ENCODE measurements at regions not wholly inside any gene's neighbourhood (a gene's known extent, or its start where the extent isn't known, plus 50 kb on each side); places are given as distances from the start of the nearest gene placed in this dataset.

GRCh38 chr7:45971661-45972175 is 50.6 kb upstream of the IGFBP3 start (continued):
- no peak for TF ChIP-seq ETS1 (IDR thresholded peaks at IDR 0.05)

GRCh38 chr7:45971171-45971570 is 50.1 kb upstream of the IGFBP3 start:
- no peak overlapping the region for H3K4me3 ChIP-seq
- H3K27ac Mint-ChIP-seq: no peak overlapping the region
- peaks cover 6% of the 10 kb centered on the region for H3K27me3 Mint-ChIP-seq (ENCODE audit: insufficient read depth, low read depth, poor library complexity)
- H3K4me3 Mint-ChIP-seq: no peak overlapping the region
- no peaks in the 10 kb centered on the region for H3K79me2 ChIP-seq (replicated peaks; ENCODE audit: insufficient read depth)
- H3K9me3 Mint-ChIP-seq: peaks cover 7% of the 10 kb centered on the region; the same call in 2 of the 3 replicates
- no peaks in the 10 kb centered on the region for H4K20me1 ChIP-seq (replicated peaks; ENCODE audit: insufficient read depth)
- no peaks in the 10 kb centered on the region for H3K27me3 ChIP-seq (ENCODE audit: insufficient read depth)
- no peaks in the 10 kb centered on the region for H3K4me1 ChIP-seq (ENCODE audit: insufficient read depth)
- DNase-seq (ENCODE audit: low spot score) (no peak), ATAC-seq (no peak)
- H3K9me2 ChIP-seq (ENCODE audit: insufficient read depth): no peaks in the 10 kb centered on the region
- no peaks in the 10 kb centered on the region for H3K36me3 ChIP-seq (ENCODE audit: insufficient read depth)
- no peak overlapping the region for H3K27ac ChIP-seq (ENCODE audit: low read depth)
- H3K4me2 ChIP-seq: no peak overlapping the region
- no peaks in the 10 kb centered on the region for H3K4me1 Mint-ChIP-seq
- no peaks in the 10 kb centered on the region for H3K36me3 Mint-ChIP-seq (ENCODE audit: low read depth)
- H3F3A ChIP-seq (replicated peaks; ENCODE audit: low read depth): no peaks in the 10 kb centered on the region
- TF ChIP-seq CREB1 (CRISPR knock-in tag; IDR thresholded peaks at IDR 0.05; ENCODE audit: low read depth) (no peak), JUNB (IDR thresholded peaks at IDR 0.05; ENCODE audit: unreplicated experiment) (no peak), ETS1 (IDR thresholded peaks at IDR 0.05) (no peak), ZNF114 (CRISPR knock-in tag; IDR thresholded peaks at IDR 0.05) (no peak), CTCF (conservative IDR thresholded peaks at IDR 0.05; ENCODE audit: low read depth in 2 of 2) (no peak)
- no peak overlapping the region for H2AFZ ChIP-seq
